K562 (cell line): ENCODE measurements at regions not wholly inside any gene's neighbourhood (a gene's known extent, or its start where the extent isn't known, plus 50 kb on each side); places are given as distances from the start of the nearest gene placed in this dataset.
"Not testable (repeated sequence)": the region's sequence is repeated elsewhere in the genome, so short reads cannot be mapped to it uniquely, and the experiment has no call there.

Experiments
- ATAC-seq: fragments of 200-7000 bp; cut with Tn5 transposase; 3 replicates; pipeline ENCODE4 v1.9.1; 2020; ENCODE audit warnings: moderate library complexity
- BruUV-seq: library from RNA; stranded (reverse); fragments of 400-500 nt; replicated peaks from 2 replicates; lab custom pipeline; 2021; lab: Mats Ljungman, UMichigan
- CTCF ChIA-PET: fragments of 300-600 bp; formaldehyde crosslinking; extraction: SDS; loops from one replicate; lab custom pipeline; 2021; ENCODE audit warnings: low intra/inter-chr PET ratio; lab: Yijun Ruan, JAX
- POLR2A ChIA-PET: fragments of 300-600, 350-650 bp; sonication (Branson Sonifier 250); formaldehyde crosslinking; extraction: SDS; loops from one replicate; lab custom pipeline; 2021; ENCODE audit warnings: antibody characterized with exemption, inconsistent platforms; lab: Yijun Ruan, JAX
- DNase-seq, 4 experiments: peaks; one replicate each; pipeline versions ENCODE4 v3.0.0 to v3.0.0-alpha.2; 2011 to 2018; ENCODE audit warnings: low spot score in 3 of 4, mixed read lengths in 3 of 4; ENCODE audit errors: extremely low read depth in 1 of 4
- FAIRE-seq: peaks from 2 replicates; lab custom pipeline; 2011; peaks lifted over from hg19 to GRCh38; lab: Jason Lieb, UNC
- H2AFZ ChIP-seq: 2 replicates; pipeline ENCODE4 v1.6.0; 2011; ENCODE audit warnings: low read depth, low read length, control low read depth, inconsistent platforms
- H3K27ac ChIP-seq: fragments of 200-600 bp; 3 replicates; pipeline ENCODE4 v1.8.0; 2011; ENCODE audit warnings: low read depth, mild to moderate bottlenecking, control low read depth, inconsistent platforms, low read length, moderate library complexity, mixed read lengths; ENCODE audit errors: extremely low read depth
- H3K27me3 ChIP-seq, 2 experiments: fragments of 300-600 bp in 1 of 2; 2 replicates in 1 of 2; 3 replicates in 1 of 2; pipeline versions ENCODE4 v1.6.0 to v1.8.0; 2011; ENCODE audit warnings: inconsistent platforms in 2 of 2, low read length in 2 of 2, mild to moderate bottlenecking in 1 of 2, mixed read lengths in 1 of 2, moderate library complexity in 1 of 2; ENCODE audit not compliant: control insufficient read depth in 2 of 2, insufficient read depth in 2 of 2
- H3K36me3 ChIP-seq: fragments of 300-600 bp; 3 replicates; pipeline ENCODE4 v1.8.0; 2011; ENCODE audit warnings: mild to moderate bottlenecking, low read length, inconsistent platforms; ENCODE audit not compliant: control insufficient read depth, insufficient read depth
- H3K4me1 ChIP-seq, 2 experiments: fragments of 200-600 bp in 1 of 2; replicated peaks in 1 of 2; 2 replicates in 1 of 2; 3 replicates in 1 of 2; pipeline versions ENCODE4 v1.5.1 to v1.8.0; 2011; ENCODE audit warnings: inconsistent platforms in 2 of 2, low read length in 2 of 2, mild to moderate bottlenecking in 1 of 2, mixed read lengths in 1 of 2, moderate library complexity in 1 of 2; ENCODE audit not compliant: control insufficient read depth in 2 of 2, insufficient read depth in 2 of 2
- H3K4me2 ChIP-seq: 2 replicates; pipeline ENCODE4 v1.6.1; 2011; ENCODE audit warnings: low read length, control low read depth, inconsistent platforms, mixed read lengths; ENCODE audit not compliant: insufficient read depth
- H3K4me3 ChIP-seq: fragments of 200-600 bp; sonication (generic), shearing (Covaris generic); 2 replicates; pipeline ENCODE4 v1.5.1; 2016; ENCODE audit warnings: control low read depth, inconsistent platforms
- H3K79me2 ChIP-seq: fragments of 200-600 bp; 3 replicates; pipeline ENCODE4 v1.8.0; 2011; ENCODE audit warnings: low read length, inconsistent platforms; ENCODE audit not compliant: control insufficient read depth, insufficient read depth
- H3K9ac ChIP-seq, 2 experiments: 2 replicates each; pipeline versions ENCODE4 v1.6.0 to v1.6.1; 2011; ENCODE audit warnings: low read depth in 2 of 2, low read length in 2 of 2, control low read depth in 1 of 2, inconsistent platforms in 1 of 2, mild to moderate bottlenecking in 1 of 2, mixed read lengths in 1 of 2; ENCODE audit not compliant: insufficient read depth in 1 of 2
- H3K9me1 ChIP-seq: one replicate; pipeline ENCODE4 v1.6.0; 2011; ENCODE audit warnings: inconsistent platforms, mild to moderate bottlenecking, low read length, moderate library complexity; ENCODE audit not compliant: control insufficient read depth, insufficient read depth
- H3K9me3 ChIP-seq: replicated peaks from 2 replicates; pipeline ENCODE4 v1.5.1; 2011; ENCODE audit warnings: low read depth, low read length, inconsistent platforms; ENCODE audit not compliant: control insufficient read depth, insufficient read depth
- H4K20me1 ChIP-seq: replicated peaks from 2 replicates; pipeline ENCODE4 v1.6.1; 2011; ENCODE audit warnings: low read length, inconsistent platforms, mixed read lengths; ENCODE audit not compliant: control insufficient read depth, insufficient read depth
- NCOA4 ChIP-seq: fragments of 450-650 bp; IDR thresholded peaks from 2 replicates; pipeline ENCODE4 v1.6.1; 2018; ENCODE audit warnings: mild to moderate bottlenecking; ENCODE audit not compliant: partially characterized antibody
- WGBS: fragments of 100-300 bp; shearing (Covaris generic); methylation state at CpG from one replicate; pipeline ENCODE4 v1.1.6; 2016; ENCODE audit warnings: low coverage, mixed read lengths; ENCODE audit not compliant: insufficient coverage; ENCODE audit errors: missing lambda C conversion rate; 5-methylcytosine and 5-hydroxymethylcytosine counted together
- in situ Hi-C: fragments of 300-500 bp; cut with MboI; formaldehyde crosslinking; loops from 4 replicates; pipeline ENCODE4 v1.15.0; 2018; ENCODE audit warnings: inconsistent platforms, mixed read lengths
- intact Hi-C: fragments of 100-400 bp; cut with micrococcal nuclease; formaldehyde crosslinking; loops from 2 replicates; pipeline ENCODE4 v1.14.2; 2022

- ATAC-seq (no peak), FAIRE-seq (peak; percentile 6), DNase-seq (no peak)
- no TSS peak for BruUV-seq
- H4K20me1 ChIP-seq, result no peaks in the 10 kb centered on the region
- no peak for TF ChIP-seq NCOA4
- no peaks in the 10 kb centered on the region for H3K36me3 ChIP-seq
- no peaks in the 10 kb centered on the region; the same call in 1 of the 2 replicates for H3K9me3 ChIP-seq
- no peak overlapping the region for H3K9ac ChIP-seq
- in situ Hi-C loops (no loop called here), intact Hi-C loops (no loop called here)
- no peaks in the 10 kb centered on the region for H3K4me1 ChIP-seq
- no peak overlapping the region for H2AFZ ChIP-seq
- H3K79me2 ChIP-seq, result no peaks in the 10 kb centered on the region
- no peaks in the 10 kb centered on the region for H3K9me1 ChIP-seq
- WGBS, result 2% methylated on average over 2 of the region's 2 CpGs
- H3K27ac ChIP-seq, result no peak overlapping the region
- CTCF ChIA-PET, result no interaction called here
- POLR2A ChIA-PET, result no interaction called here
- no peak overlapping the region for H3K4me3 ChIP-seq
- H3K4me2 ChIP-seq, result no peak overlapping the region
- no peaks in the 10 kb centered on the region for H3K27me3 ChIP-seq
Observed at GRCh38 chr18:41870191-41870590, 84.8 kb upstream of the PIK3C3 start.

GRCh38 chr18:41865796-41866195 lies 89.2 kb upstream of the PIK3C3 start:
- DNase-seq, H3K9ac ChIP-seq, intact Hi-C loops, H4K20me1 ChIP-seq, BruUV-seq, ATAC-seq, H3K4me2 ChIP-seq, in situ Hi-C loops, H3K4me1 ChIP-seq, H3K27me3 ChIP-seq, H3K79me2 ChIP-seq, CTCF ChIA-PET, H3K9me1 ChIP-seq, H3K36me3 ChIP-seq, FAIRE-seq, H3K27ac ChIP-seq, H3K4me3 ChIP-seq, H3K9me3 ChIP-seq, H2AFZ ChIP-seq: not testable (repeated sequence)
- 2% methylated on average over 25 of the region's 27 CpGs for WGBS
- POLR2A ChIA-PET, result interaction anchor here (0.6 kb wide), 1 partner anchor 94 kb away, joined by 4 read pairs; no protein-coding TSS in a partner anchor
